Activated CD8-positive, alpha-beta memory T cell treated with anti-CD3 and anti-CD28 coated beads for 4 hours (primary cell): ENCODE measurements at regions not wholly inside any gene's neighbourhood (a gene's known extent, or its start where the extent isn't known, plus 50 kb on each side); places are given as distances from the start of the nearest gene placed in this dataset.

Experiments
- DNase-seq, 2 donors: peaks; one replicate each; pipeline ENCODE4 v3.0.0-alpha.2; 2020; ENCODE audit warnings: low read depth in 2 of 2

- DNase-seq = no peak
Observed at GRCh38 chr7:3195160-3195559, 105.9 kb upstream of the SDK1 start.

GRCh38 chr7:3196629-3197400 is 104.2 kb upstream of the SDK1 start:
- no peak for DNase-seq

DNA sequence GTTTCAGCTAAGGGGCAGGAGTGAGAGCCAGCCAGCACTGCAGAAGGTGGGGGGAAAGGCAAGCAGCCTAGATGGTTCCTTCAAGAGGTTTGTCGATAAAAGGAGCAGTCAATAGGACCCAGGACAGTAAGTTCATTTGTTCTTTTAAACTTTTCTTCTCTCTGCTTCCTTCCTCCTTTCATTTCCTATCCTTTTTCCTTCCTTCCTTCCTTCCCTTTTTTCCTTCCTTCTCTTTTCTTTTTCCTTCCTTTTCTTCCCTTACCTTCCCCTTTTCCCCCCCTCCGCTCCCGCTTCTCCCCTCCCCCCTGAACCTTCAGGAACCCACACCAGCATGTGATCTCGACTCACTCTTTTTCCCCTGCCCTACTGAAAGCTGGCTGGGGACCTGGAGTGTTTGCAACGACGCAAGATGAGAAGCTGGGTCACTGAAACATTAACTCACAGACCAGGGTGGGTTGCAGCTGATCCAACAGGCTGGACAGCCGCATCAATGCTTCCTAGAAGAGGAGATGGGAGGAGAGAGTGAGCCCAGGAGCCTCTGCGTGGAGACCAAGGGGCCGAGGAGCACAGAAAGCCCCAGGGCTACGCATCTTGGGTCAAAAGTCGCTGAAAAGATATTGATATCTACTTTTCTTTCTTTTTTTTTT is 103.4 kb upstream of the SDK1 start:
- DNase-seq = no peak

DNA sequence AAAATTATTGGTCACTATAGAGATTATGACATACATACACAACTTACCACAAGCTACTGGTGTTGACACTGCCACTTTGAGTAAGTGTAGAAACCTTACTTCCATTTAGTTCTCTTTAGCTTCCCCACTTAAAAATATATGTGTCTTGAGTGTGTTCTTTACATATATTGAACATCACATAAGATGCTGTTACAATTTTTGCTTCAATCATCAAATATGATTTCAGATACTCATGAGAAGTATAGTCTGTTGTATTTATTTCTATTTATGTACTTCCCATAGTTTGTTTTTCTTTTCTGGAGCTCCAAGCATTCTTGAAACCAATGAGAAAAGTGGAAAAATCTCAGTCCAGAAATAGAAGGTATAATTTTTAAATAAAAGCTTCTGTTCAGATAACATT is 102.7 kb upstream of the SDK1 start:
- DNase-seq = no peak

GRCh38 chr7:3200504-3200903 is 100.5 kb upstream of the SDK1 start:
- no peak for DNase-seq

GRCh38 chr7:3201306-3201705 is 99.7 kb upstream of the SDK1 start:
- DNase-seq = no peak

DNA sequence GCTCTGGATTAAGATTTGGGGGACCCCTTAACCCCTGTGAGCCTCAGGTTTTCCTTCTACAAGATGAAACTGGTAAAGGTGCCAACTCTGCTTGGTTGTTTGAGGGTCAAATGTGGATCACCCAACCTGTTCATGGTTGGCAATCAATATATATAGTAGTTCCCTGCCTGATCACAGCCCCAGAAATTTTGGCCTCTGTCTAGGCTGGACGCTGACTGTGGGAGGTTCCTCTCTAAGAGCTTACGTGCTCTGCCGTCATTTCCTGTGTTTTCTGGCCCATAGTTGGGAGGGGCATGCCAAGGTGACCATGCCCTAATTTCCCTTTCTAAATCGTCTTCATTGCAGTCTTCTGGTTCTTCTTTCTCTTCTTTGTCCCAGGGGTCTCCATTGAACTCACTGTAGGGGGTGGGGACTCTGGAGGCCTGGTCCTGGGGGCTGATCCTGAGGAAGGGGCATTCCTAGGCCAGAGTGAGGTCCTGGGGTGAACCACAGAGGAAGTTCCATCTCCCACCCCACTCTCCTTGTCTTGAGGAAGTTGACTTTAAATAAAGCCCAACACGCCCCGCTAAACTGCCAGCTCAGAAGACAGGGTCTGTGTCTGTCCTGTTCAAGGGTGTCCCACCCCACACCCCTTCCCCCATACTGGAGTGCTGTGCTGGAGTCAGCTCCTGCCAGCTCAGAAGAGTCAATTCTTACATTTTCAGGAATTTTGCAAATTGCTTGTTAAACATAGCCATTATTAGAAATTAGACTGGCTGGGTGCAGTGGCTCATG is 98.9 kb upstream of the SDK1 start:
- no peak for DNase-seq

DNA sequence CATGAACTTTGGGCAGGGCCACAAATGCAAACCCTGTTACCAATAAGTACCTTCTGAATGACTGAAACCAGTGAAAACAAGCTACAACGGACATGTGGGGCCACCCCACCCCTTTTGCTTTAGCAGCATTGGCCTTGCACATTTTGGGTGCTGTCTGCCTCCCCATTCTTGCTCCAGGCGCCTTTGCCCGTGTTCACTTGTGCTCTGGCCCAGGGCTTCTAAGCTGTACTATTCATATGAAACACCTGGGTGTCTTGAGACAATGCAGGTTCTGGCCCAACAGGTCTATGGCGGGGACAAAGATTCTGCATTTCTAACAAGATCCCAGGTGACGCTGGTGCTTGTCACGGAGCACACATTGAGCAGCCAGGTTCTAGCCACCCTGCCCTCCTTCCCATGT is 96.5 kb upstream of the SDK1 start:
- no peak for DNase-seq

- DNase-seq = no peak
Observed at GRCh38 chr7:3206101-3206500, 95.0 kb upstream of the SDK1 start.

DNA sequence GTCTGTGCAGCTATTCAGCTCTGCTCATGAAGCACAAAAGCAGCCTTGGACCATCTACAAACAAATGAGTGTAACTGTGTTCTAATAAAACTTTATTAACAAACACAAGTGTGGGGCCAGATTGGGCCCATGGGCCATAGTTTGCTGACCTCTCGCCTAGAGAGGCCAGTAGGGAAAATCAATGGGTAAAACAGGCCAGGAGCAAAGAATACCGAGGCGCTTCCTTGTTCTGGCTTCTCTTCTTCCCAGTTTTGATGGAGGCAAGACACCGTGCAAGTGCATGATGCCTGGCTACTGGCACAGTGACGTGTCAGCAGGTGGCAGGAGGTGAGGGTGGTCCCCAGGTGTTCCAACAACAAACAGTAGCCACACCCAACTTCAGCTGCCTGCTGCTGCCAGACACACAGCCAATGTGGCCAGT is 94.3 kb upstream of the SDK1 start:
- no peak for DNase-seq

GRCh38 chr7:3207387-3207902 is 93.6 kb upstream of the SDK1 start:
- DNase-seq = no peak

DNA sequence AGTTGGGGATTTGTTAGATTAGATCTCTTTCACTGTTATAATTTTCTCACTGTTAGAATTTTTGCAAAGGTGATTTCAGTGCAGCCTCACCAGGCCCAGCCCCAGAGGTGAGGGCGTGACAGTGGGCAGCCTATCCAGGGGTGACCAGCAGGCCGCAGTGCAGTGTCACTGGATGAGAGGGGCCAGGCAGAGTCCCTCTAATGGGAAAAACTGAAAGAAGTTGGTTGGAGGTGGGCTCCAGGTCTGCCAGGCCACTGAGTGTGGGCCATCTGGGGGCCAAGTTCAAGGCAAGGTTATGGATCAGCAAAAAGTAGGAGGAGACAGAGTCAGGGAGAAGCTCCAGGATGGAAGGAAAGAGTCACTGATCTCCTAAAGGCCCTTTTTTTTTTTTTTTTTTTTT is 90.5 kb upstream of the SDK1 start:
- DNase-seq = no peak

DNA sequence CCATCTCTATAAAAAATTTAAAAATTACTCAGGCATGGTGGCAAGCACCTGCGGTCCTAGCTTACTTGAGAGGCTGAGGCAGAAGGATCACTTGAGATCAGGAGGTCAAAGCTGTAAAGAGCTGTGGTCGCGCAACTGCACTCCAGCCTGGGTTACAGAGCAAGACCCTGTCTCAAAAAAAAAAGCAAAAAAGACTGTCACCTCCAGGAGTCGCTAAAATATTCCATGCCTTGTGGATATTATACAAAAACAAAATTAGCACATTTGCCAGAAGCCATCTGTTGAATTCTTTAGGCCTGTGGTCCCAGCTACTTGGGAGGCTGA is 87.0 kb upstream of the SDK1 start:
- no peak for DNase-seq

- DNase-seq = no peak
Observed at GRCh38 chr7:3215624-3216585, 85.1 kb upstream of the SDK1 start.

GRCh38 chr7:3217166-3217565 is 83.9 kb upstream of the SDK1 start:
- DNase-seq = no peak

- no peak for DNase-seq
Observed at GRCh38 chr7:3218411-3219225, 82.4 kb upstream of the SDK1 start.

- DNase-seq = no peak
Observed at GRCh38 chr7:3229904-3230470, 71.1 kb upstream of the SDK1 start.

DNA sequence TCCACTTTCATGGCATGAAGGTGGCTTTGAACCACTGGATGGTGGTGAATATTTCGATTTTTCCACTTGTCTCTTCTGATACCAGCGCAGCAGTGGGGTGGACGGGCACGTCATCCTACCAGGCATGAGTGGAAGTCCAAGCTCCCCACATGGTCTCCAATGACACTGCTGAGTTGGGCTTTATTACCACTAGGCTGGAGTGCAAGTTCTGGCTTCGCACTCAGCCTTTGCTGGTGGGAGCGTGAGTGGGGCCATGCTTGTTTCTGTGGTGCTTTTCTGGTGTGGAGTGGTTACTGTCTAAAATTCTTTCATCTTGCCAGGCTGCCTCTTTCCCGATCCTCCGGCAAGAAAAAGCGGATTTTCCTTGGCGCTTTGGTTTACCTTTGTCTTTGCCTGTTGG is 70.1 kb upstream of the SDK1 start:
- no peak for DNase-seq

DNA sequence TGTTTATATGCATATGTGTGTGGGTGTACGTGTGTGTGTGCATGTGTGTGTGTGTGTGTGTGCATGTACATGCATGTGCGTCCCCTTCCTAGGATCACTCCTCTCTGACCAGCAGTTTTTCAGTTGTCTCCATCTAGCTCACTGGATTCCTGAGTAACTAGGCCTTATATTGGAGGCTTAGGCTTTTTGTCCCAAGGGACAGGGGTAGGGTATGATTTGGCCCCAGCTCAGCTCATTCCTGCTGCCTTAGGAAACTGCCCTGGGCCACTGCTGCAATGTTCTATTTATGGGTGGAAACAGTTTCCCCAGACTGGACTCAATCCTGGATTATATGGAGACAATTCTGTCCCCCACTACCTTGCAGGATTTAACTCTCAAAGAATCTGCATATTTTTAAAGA is 68.8 kb upstream of the SDK1 start:
- no peak for DNase-seq

DNA sequence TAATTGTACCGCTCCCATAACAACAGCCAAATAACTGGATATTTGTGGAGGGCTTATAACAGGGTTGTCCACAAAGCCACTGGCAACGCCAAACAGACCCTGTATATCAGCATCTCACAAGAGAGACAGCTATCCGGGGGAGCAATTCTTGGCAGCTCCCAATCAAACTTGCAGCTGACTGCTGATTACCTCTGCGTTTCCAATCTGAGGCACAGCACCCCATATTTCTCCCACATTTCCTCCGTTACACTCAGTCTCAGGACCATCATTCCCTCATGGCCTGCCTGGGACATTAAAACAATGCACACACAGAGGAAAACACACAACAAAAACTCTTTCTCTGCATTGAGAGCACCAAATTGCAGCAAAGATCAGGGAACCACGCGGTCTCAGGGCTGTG is 67.8 kb upstream of the SDK1 start:
- no peak for DNase-seq
